Dermis microvascular lymphatic vessel endothelial cell (primary cell): ENCODE measurements at regions not wholly inside any gene's neighbourhood (a gene's known extent, or its start where the extent isn't known, plus 50 kb on each side); places are given as distances from the start of the nearest gene placed in this dataset.

Experiments
- DNase-seq, 2 donors: peaks; one replicate each; pipeline versions ENCODE4 v3.0.0 to v3.0.0-alpha.2; 2010; ENCODE audit warnings: low read depth in 2 of 2

DNA sequence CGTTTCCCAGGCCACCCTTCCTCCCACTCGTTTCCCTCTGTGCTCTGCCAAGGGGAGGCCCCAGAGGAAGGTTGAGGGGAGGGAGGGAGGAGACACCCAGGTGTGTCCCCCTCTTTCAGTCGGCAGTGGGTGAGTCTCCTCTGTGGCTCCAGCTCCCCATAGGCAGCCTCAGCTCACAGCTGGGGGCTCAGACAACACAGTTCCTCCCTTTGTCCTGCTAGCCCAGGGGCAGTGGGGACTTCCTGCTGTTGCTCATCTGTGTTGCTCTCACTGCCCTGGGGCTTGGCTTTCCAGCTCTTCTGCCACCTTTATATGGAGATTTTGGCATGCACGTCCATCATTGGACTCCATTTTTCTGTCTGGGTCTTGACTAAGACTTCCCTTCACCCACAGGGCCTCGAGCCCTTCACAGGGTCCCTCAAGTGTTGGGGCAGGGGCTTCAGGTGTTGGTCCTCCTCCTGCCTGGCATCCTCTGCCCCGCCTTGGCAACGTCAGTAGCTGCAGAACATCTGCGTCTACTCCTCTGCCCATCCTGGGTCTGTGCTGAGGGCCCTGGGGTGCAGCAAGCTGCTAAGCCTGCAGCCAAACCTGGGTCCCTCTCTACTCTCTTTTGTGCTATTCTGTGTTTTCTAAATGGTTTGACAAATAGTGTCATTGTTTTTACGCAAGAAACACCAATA is 190.6 kb upstream of the PMEPA1 start:
- no peak for DNase-seq

DNA sequence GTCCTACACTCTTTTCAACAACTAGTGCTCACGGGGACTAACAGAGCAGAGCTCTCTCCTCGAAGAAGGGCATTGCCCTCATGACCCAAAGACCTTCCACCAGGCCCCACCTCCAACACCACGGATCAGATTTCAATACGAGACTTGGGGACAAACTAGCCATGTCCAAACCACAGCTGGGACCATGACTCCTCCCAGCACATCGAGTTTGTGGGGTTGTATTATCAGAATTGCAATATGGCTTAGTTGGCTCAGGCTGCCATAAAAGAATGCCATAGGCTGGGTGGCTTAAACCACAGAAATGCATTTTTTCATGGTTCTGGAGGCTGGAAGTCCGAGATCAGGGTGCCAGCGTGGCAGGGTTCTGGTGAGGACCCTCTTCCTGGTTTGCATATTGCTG is 189.7 kb upstream of the PMEPA1 start:
- DNase-seq = no peak

DNA sequence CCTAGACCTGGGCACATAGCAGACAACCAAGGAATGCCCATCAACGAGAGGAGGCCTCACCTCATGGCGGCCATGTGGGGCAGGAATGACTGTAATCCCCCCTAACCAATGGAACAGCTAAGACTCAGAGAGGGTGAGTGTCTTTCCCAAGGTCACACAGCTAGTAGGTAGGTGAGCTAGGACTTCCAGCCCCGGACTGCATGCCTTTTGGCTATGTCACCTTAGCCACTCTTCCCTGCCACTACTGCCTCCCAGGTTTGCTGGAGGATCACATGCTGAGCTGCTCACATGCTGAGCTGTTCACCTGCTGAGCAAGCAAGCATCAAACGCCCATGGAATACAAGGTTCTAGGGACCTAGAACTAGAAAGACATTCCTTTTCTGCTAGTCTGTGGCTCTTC is 188.5 kb upstream of the PMEPA1 start:
- no peak for DNase-seq

DNA sequence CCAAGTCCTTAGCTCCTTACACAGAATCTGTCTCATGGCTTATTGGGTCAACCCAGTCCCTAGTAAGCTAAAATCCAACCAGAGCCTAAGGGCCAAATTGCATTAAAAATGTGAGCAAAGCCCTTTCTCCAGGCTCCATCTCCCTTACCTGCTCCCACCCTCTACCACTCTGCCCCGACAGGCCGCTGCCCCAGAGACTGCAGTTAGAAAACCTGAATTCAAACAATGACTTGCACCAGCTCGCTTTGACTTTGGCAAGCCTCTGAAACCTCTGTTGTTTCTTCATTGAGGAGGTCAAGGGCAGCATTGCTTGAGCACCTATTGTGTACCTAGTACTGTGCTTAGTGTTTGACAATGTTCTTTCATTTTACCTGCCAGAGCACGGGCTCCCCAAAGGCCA is 188.1 kb upstream of the PMEPA1 start:
- DNase-seq = no peak

DNA sequence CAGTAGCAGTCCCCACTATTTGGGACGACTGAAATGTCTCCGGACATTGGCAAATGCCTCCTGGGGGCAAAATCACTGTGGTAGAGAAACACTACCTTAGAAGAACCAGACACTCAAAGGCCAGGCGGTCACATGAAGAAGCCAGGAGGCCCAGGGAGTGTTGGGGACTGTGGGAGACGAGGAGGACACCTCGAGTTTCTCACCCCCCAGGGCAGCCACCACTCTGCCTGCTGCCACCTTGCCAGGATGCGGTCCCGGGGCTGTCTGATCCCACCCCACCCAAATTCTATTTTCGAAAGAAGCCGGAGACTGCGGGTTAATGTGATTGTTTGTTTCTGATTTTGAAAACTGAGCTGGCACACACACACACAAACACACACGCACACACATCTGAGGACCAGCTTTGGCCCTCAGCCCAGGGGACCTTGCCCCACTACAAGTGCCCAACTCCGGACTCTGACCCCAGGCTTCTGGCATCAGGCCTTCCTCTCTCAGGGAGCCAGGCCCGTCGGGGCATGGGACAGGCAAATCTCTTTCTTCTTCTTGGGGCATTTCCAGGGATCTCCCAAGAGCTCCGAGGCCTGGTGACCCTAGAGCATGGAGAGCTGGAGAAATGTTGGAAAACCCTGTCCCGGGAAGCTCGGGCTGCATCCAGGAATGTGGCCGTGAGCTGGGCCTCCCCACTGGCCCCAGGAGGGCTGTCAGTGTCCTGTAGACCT is 187.5 kb upstream of the PMEPA1 start:
- no peak for DNase-seq

DNA sequence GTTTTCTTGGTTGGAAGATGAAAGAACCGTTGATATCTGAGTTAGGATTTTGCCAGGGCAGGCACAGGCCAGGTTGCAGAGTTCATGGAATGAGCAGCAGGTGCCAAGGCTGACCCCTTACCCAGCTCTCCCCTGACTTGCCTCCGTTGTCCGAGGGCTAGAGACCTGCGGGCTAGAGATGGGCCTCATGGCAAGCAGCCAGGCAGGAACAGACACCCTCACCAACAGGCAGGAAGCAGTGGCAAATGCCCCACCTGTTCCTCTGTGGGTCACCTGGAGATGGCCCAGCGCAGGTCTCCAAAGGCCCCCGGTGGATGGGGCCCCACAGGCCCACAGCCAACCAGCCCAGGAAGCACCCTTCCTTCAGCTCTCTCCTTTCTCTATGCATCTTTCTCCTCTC is 186.7 kb upstream of the PMEPA1 start:
- no peak for DNase-seq

DNA sequence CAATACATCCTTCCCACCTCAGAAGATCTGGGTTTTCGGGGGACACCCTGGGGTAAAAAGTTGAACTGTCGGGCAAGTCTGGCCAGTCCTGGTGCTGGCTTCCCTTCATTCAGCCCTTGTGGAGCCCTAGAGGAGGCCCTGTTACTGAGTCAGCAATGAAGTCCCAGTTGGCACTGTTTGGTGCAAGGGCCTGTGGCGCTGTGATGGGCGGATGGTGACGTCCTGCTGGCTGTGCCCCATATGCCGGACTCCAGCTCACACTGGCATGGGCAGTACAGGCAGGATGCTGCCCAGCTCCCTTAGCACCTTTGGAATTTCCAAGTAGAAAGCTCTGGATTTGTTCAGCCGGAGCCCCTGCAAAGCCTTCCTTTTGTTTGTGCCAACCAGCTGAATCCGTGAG is 186.2 kb upstream of the PMEPA1 start:
- no peak for DNase-seq

DNA sequence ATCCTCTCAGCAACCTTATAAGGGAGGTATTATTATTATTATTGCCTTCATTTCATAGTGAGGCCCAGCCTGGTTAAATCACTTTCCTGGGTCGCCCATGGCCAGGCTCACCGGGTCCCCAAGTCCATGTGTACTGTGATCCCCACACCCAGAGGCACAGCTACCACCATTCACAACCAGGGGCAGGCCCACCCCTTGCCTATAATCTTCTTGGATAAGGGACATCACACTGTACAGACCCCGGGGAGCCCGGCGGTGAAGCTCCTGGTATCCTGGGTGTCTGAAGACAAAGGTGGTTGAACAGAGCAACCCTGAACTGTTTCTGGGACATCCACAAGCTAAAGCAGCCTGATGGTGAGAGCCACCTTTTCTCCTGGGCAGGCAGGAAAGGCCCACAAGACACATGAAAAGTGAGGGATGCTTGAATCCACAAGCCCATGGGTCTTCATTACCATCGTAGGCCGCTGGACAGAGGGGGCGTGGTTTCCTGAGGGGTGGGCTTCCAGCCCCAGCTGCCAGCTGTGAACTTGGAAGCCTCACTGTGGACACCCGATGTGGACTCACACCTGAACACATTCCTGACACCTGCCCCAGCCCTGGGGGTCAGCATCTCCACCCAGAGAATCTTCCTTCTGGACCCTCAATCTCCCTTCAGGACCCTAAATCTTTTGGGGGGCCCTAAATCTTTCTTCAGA is 185.5 kb upstream of the PMEPA1 start:
- DNase-seq = no peak

DNA sequence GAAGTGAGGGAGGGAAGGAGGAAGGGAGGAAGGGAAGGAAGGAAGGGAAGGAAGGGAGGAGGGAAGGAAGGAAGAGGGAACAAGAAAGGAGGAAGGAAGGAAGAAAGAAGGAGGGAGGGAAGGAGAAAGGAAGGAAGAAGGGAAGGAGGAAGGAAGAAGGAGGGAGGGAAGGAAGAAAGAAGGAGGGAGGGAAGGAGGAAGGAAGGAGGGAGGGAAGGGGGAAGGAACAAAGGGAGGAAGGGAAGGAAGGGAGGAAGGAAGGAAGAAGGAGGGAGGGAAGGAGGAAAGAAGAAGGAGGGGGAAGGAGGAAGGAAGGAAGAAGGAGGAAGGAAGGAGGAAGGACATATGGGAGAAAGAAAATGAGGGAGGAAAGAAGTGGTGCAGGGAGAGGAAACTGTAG is 184.7 kb upstream of the PMEPA1 start:
- no peak for DNase-seq

DNA sequence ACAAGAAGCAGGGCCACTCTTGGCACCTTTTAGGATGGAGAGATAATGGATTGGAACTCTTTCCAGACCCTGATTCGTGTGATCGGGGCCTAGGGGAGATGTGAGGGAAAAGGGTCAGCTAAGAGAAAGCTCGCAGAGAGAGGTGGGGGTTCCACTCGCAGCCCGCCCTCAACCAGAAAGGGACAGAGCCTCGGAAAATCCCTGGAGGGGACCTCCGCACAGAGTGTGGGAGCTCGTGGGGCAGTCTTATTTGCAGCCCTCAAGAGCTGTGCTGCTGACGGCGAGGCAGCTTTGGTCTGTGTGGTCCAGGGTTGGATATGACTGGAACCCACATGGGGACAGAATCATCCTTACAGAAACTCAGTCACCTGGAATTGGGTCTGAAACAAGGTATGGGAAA is 184.3 kb upstream of the PMEPA1 start:
- no peak for DNase-seq

DNA sequence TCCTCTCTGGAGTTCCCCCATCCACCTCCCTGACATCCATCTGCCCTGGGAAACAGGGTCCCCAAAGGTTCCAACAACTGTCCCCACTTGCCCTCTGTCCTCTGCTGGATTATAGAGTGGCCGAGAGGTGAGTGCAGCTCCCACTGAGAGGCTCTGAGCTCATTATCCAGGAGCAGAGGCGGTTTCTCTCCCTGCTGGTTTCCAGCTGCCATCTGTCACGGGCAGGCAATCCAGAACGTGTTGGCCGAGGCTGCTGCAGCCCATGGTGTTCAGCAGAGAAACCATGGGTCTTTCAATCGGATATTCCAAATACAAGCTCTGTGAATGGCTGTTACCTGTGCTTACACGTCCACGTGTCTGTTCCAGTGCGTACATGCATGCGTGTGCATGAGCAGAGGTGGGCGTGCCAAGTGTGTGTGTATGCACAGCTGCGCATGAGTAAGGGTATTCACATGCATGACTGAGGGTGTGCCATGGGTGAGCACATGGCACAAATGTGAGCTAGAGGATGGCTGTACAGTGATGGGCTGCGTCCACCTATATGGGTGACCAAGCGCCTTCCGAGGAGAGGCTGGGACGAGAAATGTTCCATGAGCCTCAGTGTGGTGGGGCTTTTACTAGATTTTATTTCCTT is 183.7 kb upstream of the PMEPA1 start:
- no peak for DNase-seq

DNA sequence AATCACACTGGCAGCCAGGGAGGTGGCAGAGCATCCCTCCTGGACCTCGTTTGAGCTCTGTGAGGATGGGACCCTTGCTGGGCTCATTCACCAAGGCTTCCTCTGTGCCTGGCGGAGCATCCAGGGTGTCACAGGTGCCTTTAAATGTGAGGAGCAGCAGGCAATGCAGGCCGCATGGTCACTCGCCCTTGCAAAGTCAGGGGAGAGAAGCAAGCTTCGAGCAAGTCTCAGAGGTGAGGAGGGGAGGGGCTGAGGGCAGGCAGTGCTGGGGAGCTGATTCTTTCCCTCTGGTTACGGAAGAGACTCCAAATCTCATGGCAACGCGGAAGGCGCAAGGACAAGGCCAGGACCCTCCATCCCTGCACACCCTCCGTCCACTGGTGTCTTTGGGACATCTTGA is 182.7 kb upstream of the PMEPA1 start:
- DNase-seq = no peak

DNA sequence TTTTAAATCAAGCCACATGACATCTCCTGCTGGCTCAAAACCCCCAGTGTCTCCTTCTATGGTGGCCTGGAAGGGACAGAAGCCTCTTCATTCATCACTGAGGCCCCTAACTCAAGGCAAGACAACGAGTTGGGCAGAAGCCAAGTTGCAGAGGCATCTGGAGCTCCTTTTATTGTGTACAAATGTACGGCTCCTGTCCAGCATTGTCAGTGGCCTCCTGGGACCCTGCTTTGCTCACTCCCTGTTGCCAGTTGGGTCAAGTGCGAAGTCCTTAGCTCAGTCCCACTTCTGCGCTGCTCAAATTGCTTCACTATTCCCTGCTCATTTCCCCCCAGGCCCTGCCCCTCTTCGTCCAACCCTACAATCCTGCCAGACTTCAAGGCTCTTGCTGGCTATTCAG is 181.2 kb upstream of the PMEPA1 start:
- no peak for DNase-seq

DNA sequence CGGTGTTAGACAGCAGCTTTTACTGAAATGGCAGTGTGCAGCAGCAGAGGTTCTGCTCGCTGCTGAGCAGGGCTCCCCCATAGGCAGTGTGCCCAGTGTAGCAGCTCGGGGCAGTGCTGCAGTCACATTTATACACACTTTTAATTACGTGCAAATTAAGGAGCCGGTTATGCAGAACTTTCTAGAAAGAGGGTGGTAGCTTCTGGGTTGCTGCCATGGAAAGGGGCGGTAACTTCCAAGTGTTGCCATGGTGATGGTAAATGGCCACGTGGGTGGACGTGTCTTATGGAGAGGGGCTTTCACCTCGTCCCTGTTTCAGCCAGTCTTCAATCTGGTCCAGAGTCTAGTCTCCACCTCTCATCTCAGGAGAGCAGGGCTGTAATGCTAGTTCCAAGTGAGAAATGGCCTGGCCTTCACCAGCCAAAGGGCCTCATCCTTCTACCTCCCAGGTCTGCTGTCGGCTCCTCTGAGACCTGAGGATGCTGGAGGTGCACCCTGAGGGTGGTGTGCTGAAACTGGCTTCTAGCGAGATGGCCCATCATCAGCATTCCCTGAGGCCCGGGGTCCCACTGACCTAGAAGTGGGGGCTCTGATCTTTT is 180.5 kb upstream of the PMEPA1 start:
- no peak for DNase-seq

DNA sequence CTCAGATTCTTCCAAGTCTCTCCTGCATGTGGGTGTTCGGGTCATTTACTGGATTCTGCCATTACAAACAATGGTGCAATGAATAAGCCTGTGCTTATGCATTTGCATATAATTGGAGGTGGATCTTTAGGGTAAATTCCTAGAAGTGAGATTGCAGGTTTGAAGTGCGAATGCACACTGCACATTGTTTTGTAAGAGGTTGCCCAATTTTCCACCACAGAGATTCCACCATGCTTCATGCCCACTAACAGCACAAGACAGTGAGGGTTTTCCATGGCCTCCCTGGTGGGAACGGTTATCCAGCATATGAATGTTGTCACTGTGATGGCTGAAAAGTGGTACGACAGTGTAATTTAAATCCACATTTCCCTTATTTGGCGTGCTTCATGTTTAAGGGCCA is 178.8 kb upstream of the PMEPA1 start:
- no peak for DNase-seq

DNA sequence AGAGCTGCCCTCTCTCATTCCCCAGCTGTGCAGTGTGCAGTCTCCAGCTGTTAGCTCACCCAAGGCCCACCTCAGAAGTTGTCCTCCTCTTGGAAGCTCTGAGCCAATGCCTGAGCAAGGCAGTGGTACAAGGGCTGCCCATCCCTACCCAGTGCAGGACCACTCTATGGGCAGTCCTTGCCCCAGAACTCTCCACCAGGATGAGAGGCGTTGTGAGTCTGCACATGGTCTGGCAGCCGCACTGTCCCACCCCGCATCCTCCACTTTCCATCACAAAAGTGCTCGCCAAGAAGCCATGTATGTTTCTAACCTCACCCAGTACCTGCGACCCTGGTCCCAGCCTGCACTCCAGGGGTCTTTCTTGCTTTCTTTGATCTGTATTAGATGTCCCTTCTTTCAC is 175.1 kb upstream of the PMEPA1 start:
- DNase-seq = no peak

DNA sequence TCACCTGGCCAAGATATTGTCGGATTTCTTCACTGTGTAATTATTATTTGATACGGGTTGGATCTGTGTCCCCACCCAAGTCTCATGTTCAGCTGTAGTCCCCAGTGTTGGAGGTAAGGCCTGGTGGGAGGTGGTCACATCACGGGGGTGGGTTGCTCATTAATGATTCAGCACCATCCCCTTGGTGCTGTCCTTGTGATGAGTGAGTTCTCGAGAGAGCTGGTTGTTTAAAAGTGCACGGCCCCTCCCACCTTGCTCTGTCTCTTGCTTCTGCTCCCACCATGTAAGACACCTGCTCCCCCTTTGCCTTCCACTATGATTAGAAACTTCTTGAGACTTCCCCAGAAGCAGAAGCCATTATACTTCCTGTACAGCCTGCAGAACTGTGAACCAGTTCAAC is 173.9 kb upstream of the PMEPA1 start:
- no peak for DNase-seq

DNA sequence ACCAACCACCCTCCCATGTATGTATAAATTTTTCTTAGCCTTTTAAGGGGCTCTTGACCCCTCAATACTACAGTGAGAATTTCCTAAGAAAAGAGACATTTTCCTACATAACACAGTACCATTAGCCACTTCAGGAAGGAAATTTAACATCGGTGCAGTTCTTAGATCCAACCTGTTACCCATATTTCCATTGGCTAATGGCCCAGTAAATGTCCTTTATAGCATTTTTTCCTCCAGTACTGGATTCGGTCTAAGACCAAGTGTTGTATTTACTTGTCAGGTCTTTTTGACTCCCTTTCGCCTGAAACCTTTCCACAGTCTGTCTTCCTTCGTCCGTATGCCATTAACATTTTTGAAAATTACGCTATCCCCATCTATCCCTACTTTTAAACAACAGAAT is 173.4 kb upstream of the PMEPA1 start:
- no peak for DNase-seq

DNA sequence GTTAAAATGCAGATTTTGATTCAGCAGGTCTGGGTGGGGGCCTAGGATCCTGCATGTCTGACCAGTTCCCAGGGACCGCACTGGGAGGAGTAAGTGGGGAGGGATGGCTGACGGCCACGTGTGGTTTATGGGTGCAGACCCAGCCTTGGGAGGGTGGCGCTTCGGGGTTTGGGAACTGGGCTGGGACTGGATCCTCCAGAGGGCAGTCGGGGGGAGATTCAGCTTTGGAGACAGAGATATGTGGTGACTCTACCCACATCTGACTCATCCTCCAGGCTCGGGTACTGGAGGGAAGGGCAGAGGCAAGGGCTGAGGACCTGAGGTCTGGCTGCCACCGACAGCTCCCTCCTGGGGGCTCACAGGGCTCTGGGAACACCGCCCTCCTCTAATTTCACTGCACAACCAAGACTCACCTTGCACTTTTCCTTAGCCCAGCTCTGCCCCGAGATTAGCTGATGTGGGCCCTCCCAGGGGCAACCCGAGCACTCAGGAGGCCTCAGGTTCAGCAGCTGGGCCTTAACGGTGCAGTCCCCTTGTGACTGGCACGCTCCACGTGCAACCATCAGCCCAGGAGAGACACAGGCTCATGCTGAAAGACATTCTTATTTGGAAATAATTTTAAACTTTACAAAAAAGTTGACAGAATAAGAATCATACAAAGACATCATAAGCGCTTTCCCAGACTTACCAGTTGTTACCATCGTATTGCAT is 172.8 kb upstream of the PMEPA1 start:
- no peak for DNase-seq

DNA sequence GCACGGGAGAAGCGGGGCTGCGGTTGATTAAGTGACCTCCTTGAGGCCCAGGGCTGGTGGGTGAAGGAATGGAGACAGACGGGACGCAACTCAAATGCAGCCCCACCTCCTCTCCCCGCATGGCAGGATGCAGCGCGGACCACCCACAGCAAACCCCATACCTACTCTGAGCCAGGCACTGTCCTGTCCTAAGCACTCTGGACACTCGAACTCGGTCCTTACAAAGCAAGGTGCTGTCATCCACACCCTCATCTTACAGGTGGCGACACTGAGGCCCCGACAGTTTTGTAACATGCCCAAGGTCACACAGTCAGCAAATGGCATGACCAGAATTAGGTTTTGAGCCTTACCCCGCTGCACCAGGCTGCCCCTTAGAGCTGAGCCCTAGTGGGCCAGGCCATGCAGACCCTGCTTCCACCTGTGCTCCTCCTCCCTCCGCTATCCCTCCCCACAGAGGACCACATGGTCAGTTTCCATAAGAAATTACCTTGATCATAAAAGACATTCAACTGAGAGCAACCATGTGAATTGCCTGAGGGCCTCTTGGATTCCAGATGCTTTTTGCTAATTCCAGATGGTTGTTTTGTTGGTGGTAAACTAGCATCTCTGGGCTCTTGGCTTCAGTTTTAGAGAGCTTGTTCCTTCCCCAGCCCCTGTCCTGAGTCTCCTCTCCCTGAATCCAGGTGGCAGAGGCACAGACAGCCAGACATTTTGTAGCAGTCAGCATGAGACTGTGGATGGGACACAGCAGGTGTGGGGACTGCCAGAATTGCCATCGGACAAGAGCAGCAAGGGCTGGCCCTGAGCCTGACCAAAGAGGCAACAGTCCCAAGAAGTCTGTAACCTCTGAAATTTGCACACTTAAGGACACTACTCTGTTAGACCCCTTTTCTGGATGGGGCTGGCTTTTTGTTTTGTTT is 171.9 kb upstream of the PMEPA1 start:
- DNase-seq = no peak

DNA sequence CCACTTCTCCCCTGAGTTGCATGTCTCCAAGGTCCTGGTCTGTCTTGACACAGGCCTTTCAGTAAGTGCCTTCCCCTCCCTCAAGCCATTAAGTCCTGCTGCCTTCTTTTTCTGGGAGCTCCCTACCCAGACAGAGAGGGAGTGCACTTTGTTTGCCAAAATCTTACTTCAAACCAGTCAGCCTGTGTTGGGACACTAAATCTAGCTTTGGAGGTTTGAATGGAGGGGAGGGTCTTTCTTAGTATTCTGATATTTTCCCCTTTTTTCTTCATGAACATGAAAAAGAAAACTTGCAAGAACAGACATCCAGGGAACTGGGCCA is 170.7 kb upstream of the PMEPA1 start:
- DNase-seq = no peak
